ENCODE measurements at regions not wholly inside any gene's neighbourhood (a gene's known extent, or its start where the extent isn't known, plus 50 kb on each side); places are given as distances from the start of the nearest gene placed in this dataset.

DNA sequence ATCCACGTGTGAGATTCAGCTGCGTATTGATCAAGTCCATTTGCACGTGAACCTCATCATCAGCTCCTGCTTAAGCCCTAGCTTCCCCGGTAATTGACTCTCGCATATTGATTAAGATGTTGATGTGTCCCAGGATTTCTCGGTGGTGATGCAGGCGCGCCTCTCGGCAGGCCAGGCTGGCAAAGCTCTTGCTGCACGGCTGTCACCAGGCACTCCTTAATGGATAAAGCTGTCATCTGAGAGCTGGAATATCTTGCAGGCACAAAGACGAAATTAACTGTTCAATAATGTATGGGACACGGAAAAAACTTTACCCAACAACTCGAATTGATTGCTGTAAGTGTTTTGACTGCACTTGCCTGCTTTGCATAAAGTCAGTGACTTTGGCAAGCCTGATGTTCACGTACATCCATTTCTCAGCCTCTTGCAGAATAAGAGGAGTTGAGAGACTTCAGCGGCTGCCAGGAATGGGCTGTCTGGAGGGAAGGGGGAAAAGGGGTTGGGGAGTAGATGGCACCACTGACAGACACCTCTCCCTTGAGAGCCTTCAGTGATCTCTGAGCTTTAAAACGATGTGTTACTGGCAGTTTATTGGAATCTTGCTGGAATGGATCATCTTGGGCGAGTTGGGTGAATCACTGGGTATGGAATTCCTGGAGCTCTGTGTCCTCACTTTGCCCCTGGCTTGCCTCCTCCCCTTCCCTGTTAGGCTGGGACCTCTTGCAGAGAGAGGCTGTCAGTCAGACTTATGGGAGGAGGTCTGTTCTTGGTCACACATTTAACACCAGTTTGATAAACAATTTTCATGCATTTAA, 650.3 kb downstream of the CCDC171 start:
- no peak for DNase-seq

- no peak for DNase-seq
These were observed 651.1 kb downstream of the CCDC171 start for GRCh38 chr9:16203729-16204573.

- no peak for DNase-seq
These were observed 652.6 kb downstream of the CCDC171 start for GRCh38 chr9:16205455-16205854.

GRCh38 chr9:16206518-16206917, 653.7 kb downstream of the CCDC171 start:
- no peak for DNase-seq

GRCh38 chr9:16207161-16207560, 654.3 kb downstream of the CCDC171 start:
- DNase-seq: no peak

GRCh38 chr9:16210440-16210839, 657.6 kb downstream of the CCDC171 start:
- no peak for DNase-seq

GRCh38 chr9:16211946-16212345, 658.5 kb downstream of the BNC2 start:
- DNase-seq: no peak

DNA sequence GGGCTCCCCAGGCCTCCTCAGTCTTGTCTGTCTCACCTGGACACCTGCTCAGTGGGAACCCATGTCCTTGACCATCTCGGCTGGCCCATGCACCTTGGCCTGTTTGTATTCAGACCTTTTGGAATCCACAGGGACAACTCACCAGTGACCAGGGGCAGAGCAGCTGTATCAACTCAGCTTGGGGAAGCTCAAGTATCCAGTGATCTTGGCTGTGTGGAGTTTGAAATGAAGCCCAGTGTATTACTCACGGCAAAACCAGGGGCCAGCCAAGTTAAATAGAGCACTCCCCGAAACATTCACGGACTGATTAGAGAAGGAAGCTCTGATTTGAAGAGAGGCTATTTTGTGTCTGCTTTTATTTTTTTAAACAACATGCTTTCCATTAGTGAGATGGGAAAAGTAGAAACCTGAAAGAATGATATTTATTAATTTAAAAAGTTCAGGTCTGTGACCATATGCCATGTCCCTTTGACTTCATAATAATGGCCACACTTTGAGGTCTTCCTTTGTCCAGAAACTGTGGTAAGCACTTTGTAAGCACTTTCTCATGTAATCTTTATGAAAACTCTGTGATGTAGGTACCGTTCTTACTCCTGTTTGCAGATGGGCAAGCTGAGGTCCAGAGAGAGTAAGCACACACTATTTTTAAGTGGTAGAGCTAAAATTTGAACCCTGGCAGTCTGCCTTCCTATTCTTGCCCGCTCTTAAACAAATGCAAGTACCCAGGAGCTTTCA, 656.5 kb downstream of the BNC2 start:
- DNase-seq: no peak

DNA sequence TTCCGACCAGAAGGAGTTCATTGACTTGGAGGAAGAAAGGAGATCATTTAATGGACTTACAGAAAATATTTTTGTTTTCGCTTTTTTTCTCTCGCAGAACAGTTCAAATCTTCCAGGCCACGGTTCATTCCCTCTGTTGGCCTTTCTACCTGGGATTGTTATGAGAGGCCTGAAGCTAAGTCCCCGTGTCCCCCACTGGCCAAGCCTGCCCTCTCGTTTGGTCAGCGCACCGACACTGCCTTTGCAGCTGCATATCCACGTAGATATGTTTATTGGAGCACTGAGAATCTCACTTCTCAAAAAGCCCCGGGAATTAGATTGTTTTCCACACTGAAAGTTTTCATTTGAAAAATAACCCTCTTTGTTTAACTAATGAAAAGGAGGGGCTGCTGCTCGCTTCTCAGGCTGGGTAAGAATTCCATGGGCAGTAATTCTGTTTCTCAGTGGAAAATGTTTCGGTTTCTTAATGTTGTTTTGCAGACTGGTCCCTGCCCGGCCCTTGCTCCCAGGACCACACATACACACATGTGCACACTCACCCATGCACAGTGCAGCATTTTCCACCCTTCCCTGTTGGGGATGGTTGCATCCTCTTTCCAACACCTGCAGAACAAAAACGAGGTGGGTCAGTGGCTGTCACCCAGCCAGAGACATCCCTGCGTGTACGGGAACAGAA, 655.7 kb downstream of the BNC2 start:
- no peak for DNase-seq

DNA sequence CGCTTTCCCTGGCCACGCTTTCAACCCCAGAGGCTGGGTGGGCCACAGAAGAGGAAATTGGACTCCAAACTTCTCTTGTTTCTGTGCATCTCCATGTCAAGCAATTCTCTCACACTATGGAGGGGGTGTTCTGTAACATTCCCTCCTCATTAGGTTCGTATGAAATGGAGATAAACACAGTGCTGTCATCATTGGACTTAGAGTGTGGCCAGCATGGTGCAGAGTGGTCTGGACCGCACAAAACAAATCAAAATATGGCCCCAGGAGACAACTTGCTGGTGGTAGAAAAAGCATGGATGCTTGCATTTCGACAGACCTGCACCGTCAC, 655.2 kb downstream of the BNC2 start:
- no peak for DNase-seq

DNA sequence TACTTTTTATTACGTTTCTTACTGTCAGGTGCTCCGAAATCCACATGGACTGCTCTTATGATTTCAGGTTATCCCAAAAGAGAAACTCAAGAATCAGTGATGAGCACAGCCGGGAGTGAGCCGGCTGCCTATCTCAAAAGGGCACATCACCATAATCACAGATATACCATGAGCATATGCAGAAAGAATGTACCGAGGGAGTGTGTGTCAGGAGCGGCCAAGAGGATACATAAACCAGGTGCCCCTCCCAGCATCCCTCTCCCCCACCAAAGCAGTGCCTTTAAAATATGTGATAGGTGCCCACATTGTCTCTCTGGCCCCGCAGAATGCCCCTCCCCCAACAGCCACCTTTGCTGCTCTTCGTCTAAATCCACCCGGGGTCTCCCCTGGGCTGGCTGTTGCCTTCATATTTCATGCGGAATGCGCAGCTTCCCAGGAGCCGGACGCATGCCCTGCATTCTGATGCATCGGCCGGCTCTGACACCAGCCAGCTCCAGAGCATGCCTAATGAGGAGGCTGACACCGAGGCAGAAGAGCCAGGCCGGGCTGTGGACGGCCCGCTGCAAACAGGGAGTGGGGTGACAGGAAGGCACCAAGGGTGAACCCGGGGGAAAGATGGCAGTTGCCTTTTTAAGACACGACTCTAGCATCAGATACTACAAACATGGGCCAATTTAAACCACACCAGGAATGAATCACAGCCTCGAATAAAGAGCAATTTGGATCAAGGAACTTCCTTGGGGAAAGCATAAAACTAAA, 652.3 kb downstream of the BNC2 start:
- no peak for DNase-seq

- DNase-seq: no peak
These were observed 649.1 kb downstream of the BNC2 start for GRCh38 chr9:16221366-16221765.

DNA sequence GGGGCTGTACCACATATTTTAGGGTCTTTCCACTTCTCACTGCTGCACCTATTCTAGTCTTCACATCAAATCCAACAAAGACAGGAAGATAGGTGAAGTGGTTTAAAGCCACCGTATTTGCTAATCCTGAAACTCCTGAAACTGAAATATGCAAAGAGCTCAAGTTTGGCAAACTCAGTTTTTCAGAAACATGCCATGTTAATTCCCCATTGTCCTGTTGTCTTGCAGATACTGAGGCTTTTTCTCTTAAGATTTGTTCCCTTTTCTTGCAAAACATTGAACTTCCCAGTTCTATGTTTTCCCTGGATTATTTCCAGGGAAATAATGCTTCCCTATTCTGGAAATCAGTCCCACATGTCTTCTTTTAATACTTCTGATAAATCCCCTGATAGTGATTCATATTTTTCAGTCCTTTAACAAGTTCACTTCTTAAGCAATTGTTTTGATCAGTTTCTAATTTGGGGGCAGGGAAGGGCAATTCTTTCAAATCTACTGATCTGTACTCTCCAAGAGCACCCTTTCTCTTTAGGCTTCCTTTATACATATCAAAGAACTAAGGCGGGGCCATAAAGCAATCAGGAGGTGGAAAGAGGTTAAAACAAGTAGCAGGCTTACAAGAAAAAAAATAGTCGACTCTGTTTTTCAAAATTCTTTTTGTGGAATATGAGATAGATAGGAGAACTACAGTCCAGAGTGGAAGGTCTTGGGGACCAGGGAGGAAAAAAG, 648.5 kb downstream of the BNC2 start:
- DNase-seq: no peak

GRCh38 chr9:16223074-16223871, 647.2 kb downstream of the BNC2 start:
- no peak for DNase-seq

DNA sequence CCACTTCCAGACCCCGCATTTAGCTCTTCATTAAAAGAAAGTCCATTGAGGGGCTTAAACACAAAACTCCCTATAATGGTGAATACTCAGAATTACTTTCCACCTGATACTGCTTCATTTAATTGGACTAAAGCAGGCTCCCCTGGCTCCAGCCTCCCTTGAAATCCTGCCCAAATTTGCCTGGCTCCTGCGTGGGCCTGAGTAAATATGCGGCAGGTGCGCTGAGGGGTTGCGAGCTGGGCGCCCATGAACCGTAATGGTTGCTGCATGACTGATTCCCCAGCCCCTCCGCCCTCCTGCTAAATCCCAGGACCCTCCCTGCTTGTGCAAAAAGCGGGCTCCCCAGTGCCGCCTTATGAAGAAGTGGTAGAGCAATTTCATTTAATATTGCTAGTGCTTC, 639.7 kb downstream of the BNC2 start:
- DNase-seq: no peak

- no peak for DNase-seq
These were observed 634.2 kb downstream of the BNC2 start for GRCh38 chr9:16236311-16236710.

DNA sequence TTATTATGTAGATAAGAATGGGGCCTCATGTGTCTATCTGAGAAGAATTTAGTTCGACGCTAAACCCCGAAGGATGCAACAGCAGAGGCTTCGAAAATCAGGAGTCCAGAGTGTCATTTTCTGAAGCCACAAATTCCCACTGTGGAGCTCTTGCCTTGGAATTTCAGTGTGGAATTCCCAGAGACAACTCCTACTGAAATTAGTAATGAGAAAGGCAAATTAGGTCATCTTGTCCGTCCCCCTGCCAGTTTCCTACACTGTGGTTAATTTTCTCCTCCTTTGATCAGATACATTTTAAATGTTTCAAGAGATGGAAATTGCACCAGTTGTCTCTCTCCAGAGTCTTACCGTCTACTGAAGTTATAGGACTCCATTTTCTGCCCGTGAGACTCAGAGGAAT, 633.6 kb downstream of the BNC2 start:
- DNase-seq: no peak

DNA sequence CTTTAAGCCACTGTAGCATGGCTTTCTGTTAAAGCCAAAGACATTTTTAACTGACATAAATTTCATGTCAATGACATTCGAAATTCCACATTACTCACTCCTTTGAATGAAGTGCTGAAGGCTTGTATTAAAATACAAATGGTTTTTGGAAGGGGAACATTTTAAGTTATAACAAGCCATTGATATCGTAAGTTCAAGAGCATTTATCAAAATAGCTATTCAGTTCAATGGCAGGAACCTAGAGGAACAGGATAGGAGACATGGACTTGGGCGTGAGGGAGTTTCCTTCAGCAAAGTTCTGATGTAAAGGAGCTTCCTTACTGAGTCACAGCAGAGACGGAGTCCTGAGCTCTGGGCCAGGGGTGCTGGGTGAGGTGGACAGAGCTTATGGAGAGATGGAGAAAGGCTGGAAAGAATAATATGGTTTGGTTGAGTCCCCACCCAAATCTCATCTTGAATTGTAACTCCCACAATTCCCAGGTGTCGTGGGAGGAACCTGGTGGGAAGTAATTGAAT, 631.8 kb downstream of the BNC2 start:
- DNase-seq: no peak

- no peak for DNase-seq
These were observed 629.2 kb downstream of the BNC2 start for GRCh38 chr9:16241231-16241630.

- DNase-seq: no peak
These were observed 626.7 kb downstream of the BNC2 start for GRCh38 chr9:16243798-16244197.

Data from stimulated activated naive CD4-positive, alpha-beta T cell (primary cell).